Hematopoietic multipotent progenitor cell treated with erythropoietin and hydrocortisone succinate and interleukin-3 and kit ligand, for 6 days (in vitro differentiated cells): ENCODE measurements at regions not wholly inside any gene's neighbourhood (a gene's known extent, or its start where the extent isn't known, plus 50 kb on each side); places are given as distances from the start of the nearest gene placed in this dataset.
A peak's percentile ranks its signal among the peaks of the same experiment; 100 is the strongest.

Source experiments
- DNase-seq: peaks from one replicate; pipeline ENCODE4 v3.0.0-alpha.2; 2015

DNA sequence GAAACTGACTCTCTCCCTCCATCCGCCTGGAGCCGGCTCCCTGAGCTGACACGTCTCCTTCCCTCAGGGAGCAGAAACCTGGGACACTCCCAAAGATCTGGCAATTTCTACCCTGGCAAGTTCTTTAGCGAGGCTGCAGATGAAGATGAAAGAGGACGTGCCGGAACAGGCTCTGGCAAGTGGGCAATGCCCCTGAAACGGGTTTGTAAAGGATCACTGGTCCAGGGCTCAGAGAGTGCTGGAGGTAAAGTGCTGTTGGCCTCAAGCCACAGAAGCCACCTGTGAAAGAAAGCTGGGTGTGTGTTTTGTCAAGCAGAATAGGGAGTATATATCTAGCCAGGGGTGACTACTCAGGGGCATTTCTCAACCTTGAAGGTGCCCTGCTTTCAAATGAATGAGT lies 131.4 kb upstream of the ATP6AP2 start:
- DNase-seq: no peak

DNA sequence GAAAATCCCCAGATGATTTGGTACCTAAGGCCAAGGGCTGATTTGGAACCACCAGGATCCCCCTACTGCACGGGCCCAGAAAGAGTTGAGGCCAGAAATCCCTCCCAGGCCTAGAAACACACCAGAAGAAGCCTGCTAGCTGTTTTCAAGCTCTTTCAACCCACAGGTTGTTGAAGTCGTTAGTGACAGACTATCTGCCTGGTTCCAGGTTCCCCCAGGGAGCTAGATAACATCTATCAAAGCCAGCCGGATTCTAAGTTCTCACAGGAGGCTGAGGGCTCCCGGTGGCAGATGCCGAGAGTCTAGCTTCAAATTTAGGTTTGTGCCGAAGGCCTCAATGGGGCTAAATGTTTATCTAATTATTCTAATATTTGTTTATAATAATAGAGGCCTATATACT lies 132.0 kb upstream of the ATP6AP2 start:
- peak; percentile 51 for DNase-seq

DNA sequence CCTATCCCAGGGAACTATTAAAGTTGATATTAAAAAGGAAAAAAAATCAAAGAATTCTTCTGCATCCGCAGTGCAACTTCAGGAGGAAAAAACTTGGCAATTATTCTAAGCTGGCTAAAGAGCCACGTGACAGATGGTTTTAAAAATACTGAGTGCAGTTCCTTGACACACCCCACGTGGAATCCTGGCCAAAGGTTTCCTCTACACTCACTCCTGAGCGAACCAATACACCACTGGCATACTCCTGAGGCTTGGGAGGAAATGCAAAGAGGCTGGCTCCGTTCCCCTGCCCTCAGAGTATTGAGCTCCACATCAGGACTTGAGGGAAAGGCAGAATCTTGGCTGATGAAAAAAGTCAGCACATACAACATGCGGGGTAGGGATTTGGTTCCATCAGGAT lies 133.8 kb upstream of the ATP6AP2 start:
- no peak for DNase-seq

- DNase-seq: no peak
Observed at GRCh38 chrX:40445691-40446090, 135.1 kb upstream of the ATP6AP2 start.

DNA sequence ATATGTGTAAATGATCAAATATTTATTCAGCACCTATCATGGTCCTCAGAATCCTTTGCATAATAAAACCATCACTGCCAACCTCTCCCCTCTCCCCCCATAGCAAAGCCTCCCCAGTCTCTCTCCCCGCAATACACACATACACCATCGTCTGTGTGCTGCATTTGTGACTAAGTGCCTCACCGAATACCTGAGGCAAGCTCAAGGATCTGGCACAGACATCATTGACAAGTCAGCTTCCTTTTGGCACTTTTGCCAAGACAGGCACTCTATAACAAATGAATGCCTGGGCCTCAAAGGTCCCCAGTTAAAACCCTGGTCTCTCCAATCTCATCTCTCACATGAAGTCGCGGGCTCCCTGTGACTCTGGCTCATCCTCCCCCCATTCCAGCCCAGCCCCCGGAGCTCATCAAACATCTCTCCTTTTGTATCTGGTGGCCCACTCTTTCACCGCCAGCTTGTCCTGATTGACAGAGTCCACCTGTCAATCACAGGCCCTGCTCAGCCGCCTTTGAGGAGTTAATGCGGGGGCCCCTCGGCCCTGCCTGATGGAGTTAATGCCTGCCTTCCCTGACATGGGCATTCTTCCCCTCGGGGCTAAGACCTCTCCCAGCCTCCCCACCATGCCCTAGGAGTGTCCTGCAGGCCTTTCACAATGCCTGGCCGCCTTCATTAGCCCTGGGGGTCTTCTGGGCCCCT lies 135.8 kb upstream of the ATP6AP2 start:
- DNase-seq: no peak

GRCh38 chrX:40444133-40444532 lies 136.6 kb upstream of the ATP6AP2 start:
- DNase-seq: no peak

DNA sequence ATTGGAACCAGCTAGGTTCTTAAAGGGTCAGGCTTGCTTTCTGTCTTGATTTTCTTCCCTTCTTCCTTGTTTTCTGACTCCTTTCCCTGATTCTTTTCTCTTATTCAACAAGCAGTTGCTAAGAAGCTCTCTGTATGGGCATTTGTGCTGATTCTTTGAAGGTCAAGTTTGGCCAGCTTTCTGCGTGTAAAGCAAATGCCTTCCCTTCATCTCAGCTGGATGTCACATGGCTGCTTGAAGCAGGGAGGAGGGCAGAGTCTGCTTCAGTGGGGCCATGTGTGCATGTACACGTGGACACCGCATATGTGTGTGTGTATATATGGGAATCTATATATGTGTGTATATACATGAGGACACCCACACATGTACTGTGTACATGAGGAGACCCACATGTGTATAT lies 139.9 kb upstream of the ATP6AP2 start:
- DNase-seq: no peak

GRCh38 chrX:40439625-40440532 lies 140.9 kb upstream of the ATP6AP2 start:
- peak; percentile 20 for DNase-seq

DNA sequence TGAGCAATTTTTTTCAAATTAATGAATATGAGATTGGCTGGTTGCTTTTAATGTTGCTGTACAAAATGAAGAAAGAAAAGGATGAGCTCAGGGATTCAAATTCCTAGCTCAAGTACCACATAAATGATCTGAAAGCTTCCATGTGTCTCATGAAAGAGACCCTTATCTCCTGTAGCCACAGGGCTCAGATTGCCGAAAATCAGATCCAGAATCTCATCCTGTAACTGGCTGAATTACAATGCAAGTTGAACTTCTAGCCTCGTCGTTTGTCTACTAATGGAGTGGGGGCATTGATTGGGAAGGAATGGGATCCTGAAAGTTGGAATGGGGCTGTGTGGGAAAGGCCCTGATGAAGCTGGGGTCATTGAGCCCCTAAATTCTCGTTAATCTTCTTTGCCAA lies 143.4 kb upstream of the ATP6AP2 start:
- no peak for DNase-seq

DNA sequence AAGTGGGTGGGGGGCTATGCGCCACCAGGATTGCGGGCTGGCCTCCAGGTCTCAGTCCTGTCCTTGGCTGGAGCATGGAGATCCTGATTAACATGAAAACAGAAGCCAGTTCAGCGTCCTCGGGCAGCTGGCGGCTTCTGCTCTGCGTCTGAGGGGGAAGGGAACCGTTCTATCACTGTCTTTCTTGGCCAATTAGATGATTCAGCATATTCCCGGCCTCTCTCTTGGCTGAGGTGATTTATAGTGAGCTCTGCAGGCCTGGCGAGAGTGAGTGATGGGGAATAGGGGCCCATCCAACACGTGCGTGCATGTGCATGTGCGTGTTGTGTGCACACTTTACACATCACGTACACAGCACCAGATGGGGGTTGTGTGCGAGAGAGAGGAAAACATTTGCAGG lies 145.8 kb upstream of the ATP6AP2 start:
- DNase-seq: peak; percentile 68

- no peak for DNase-seq
Observed at GRCh38 chrX:40434443-40434842, 146.3 kb upstream of the ATP6AP2 start.

GRCh38 chrX:40433160-40433559 lies 147.6 kb upstream of the ATP6AP2 start:
- DNase-seq: no peak

DNA sequence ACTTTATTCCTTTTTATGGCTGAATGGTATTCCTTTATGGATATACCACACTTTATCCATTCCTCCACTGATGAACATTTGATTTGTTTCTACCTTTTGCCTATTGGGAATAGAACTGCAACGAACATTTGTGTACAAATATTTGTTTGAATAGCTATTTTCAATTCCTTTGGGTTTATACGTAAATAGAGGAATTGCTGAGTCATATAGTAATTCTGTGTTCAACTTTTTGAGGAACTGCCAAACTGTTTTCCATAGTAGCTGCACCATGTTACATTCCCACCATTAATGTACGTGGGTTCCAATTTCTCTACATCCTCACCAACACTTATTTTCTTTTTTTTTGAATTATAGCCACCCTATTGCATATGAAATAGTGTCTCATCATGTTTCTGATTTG lies 156.5 kb upstream of the ATP6AP2 start:
- no peak for DNase-seq

DNA sequence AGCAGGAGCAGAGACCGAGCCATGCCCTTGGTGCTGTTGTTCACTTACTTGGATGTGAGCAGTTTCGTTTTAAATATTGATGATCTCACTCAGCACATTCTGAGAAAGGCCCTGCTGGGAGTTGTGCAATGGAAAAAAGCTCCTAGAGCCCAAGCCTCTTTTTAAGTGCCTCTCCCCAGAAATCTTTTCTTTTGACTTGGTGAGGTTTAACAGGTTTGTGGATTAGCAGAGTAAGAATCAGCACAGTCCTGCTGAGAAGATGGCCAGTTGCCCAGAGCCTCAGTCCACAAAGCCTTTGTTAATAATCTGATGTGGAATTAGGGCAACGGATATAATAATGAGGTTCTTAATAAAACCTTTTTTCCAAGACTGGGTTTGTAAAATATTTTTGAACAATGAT lies 157.5 kb upstream of the ATP6AP2 start:
- no peak for DNase-seq

DNA sequence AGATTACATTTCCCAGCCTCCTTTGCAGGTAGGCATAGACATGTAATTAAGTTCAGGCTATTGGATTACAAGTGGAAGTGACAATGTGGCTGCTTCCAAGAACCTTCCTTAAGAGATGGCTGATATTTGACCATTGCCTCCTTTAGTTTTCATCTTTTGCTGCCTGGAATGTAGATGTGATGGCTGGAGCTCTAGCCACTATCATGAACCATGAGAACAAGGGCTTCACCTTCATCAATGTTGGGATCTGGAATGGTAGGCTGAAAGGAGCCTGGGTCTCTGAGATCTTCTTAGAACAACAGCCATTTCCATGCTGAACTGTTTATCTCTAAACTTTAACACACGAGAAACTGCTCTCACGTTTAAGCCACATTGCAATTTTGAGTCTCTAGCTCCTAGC lies 158.7 kb upstream of the ATP6AP2 start:
- DNase-seq: no peak

GRCh38 chrX:40420899-40421729 lies 159.7 kb upstream of the ATP6AP2 start:
- no peak for DNase-seq

- peak; percentile 14 for DNase-seq
Observed at GRCh38 chrX:40418813-40419195, 162.0 kb upstream of the ATP6AP2 start.

DNA sequence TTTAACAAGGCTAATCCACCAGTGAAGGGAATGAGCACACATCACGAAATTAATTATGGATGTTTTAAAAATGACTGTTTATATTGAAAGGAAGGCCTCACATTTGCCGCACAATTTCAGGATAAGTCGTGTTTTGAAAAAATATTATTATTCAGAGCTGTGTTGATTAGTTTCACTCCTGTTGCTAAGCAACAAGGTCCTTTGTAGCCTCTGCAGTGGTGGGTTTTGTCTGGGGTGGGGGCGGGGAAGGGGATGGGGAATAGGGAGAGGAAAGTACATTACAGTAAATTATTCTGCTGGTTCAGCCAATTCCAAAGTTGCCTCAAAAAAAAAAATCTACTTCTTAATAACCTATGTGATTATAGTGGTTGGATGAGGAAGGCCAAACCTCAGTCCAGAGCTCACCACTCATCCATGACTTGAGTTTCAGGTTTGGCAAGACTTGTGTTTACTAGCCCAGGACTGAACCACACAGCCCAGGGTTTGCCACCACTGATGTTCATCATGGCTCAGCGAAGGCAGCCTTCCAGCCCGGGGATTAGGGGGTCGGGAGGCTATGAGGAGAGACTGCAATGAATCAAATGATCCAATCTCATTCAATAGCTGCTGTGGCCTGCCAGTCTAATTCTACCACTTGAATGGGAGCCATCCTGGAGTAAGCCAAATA lies 162.5 kb upstream of the ATP6AP2 start:
- no peak for DNase-seq

DNA sequence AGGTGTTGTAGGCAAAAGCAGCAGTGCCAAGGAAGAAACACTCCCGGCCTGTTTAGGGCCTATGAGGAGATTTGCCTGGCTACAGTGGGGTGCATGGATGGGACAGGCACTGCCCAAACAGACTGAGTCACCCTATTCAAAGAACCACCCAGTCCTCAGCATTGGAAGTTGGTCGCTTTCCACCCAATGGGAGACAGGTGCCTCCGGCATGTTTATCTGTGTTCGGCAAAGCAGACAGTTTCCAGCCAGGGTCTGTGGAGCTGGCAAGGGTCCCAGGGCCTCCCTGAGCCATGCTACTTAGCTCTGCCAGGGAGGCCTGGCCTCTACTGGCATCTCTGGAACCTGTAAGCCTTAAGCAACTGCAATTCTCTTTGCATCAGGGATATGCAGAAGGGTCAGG lies 165.1 kb upstream of the ATP6AP2 start:
- no peak for DNase-seq

- DNase-seq: no peak
Observed at GRCh38 chrX:40414335-40414734, 166.4 kb upstream of the ATP6AP2 start.

- DNase-seq: peak; percentile 47
Observed at GRCh38 chrX:40411340-40412111, 169.2 kb upstream of the ATP6AP2 start.

- DNase-seq: no peak
Observed at GRCh38 chrX:40410859-40411258, 169.9 kb upstream of the ATP6AP2 start.
